T-helper 2 cell treated with Interferon-gamma antibody and Interleukin-4, amounts not matched to agents 5 μg/mL and 100 μg/mL, for 36 hours (primary cell): ENCODE measurements at regions not wholly inside any gene's neighbourhood (a gene's known extent, or its start where the extent isn't known, plus 50 kb on each side); places are given as distances from the start of the nearest gene placed in this dataset.

Experiments used
- DNase-seq: peaks from one replicate; pipeline ENCODE4 v3.0.0; 2021; ENCODE audit warnings: low spot score
- H3K27ac Mint-ChIP-seq: one replicate; pipeline ENCODE4 v1.8.0; 2021; ENCODE audit warnings: mild to moderate bottlenecking, mixed read lengths
- H3K27me3 Mint-ChIP-seq: one replicate; pipeline ENCODE4 v1.8.0; 2021; ENCODE audit warnings: low read depth, mixed read lengths
- H3K36me3 Mint-ChIP-seq: one replicate; pipeline ENCODE4 v1.8.0; 2021; ENCODE audit warnings: low read depth, mixed read lengths
- H3K4me1 Mint-ChIP-seq: one replicate; pipeline ENCODE4 v1.8.0; 2021; ENCODE audit warnings: low read depth, mixed read lengths
- H3K4me3 Mint-ChIP-seq: one replicate; pipeline ENCODE4 v1.8.0; 2022; ENCODE audit warnings: mild to moderate bottlenecking, moderate library complexity, mixed read lengths
- H3K9me3 Mint-ChIP-seq: one replicate; pipeline ENCODE4 v1.8.0; 2021; ENCODE audit warnings: mixed read lengths

- no peak overlapping the region for H3K27ac Mint-ChIP-seq
- DNase-seq: no peak
- peaks cover 23% of the 10 kb centered on the region for H3K9me3 Mint-ChIP-seq
- H3K27me3 Mint-ChIP-seq: no peaks in the 10 kb centered on the region
- H3K4me3 Mint-ChIP-seq: no peak overlapping the region
- H3K36me3 Mint-ChIP-seq: no peaks in the 10 kb centered on the region
- no peaks in the 10 kb centered on the region for H3K4me1 Mint-ChIP-seq
These were observed 461.2 kb downstream of the CDH2 start for GRCh38 chr18:27715751-27716150.

- no peak for DNase-seq
- H3K27me3 Mint-ChIP-seq: no peaks in the 10 kb centered on the region
These were observed 463.2 kb downstream of the CDH2 start for GRCh38 chr18:27713738-27714095.

GRCh38 chr18:27713037-27713737 lies 463.7 kb downstream of the CDH2 start:
- no peak for DNase-seq
- no peaks in the 10 kb centered on the region for H3K27me3 Mint-ChIP-seq
- no peaks in the 10 kb centered on the region for H3K4me1 Mint-ChIP-seq
- no peak overlapping the region for H3K4me3 Mint-ChIP-seq
- no peaks in the 10 kb centered on the region for H3K36me3 Mint-ChIP-seq
- no peak overlapping the region for H3K27ac Mint-ChIP-seq
- H3K9me3 Mint-ChIP-seq: peaks cover 31% of the 10 kb centered on the region

More at GRCh38 chr18:27713738-27714095, 463.2 kb downstream of the CDH2 start:
- Mint-ChIP-seq H3K9me3 (peaks cover 29% of the 10 kb centered on the region), H3K36me3 (no peaks in the 10 kb centered on the region), H3K4me1 (no peaks in the 10 kb centered on the region), H3K4me3 (no peak overlapping the region), H3K27ac (no peak overlapping the region)

GRCh38 chr18:27712066-27712465 lies 464.9 kb downstream of the CDH2 start:
- Mint-ChIP-seq H3K27ac (no peak overlapping the region), H3K27me3 (no peaks in the 10 kb centered on the region), H3K4me1 (no peaks in the 10 kb centered on the region), H3K4me3 (no peak overlapping the region), H3K36me3 (no peaks in the 10 kb centered on the region), H3K9me3 (peaks cover 36% of the 10 kb centered on the region)
- DNase-seq: no peak

- peaks cover 30% of the 10 kb centered on the region for H3K9me3 Mint-ChIP-seq
- H3K27ac Mint-ChIP-seq: no peak overlapping the region
- H3K27me3 Mint-ChIP-seq: no peaks in the 10 kb centered on the region
- H3K36me3 Mint-ChIP-seq: no peaks in the 10 kb centered on the region
- no peak overlapping the region for H3K4me3 Mint-ChIP-seq
- no peaks in the 10 kb centered on the region for H3K4me1 Mint-ChIP-seq
- DNase-seq: no peak
These were observed 465.5 kb downstream of the CDH2 start for GRCh38 chr18:27711382-27711781.

- H3K27ac Mint-ChIP-seq: no peak overlapping the region
- H3K36me3 Mint-ChIP-seq: no peaks in the 10 kb centered on the region
- DNase-seq: no peak
- H3K4me1 Mint-ChIP-seq: no peaks in the 10 kb centered on the region
- H3K27me3 Mint-ChIP-seq: no peaks in the 10 kb centered on the region
- H3K4me3 Mint-ChIP-seq: no peak overlapping the region
- H3K9me3 Mint-ChIP-seq: peaks cover 26% of the 10 kb centered on the region
These were observed 467.6 kb downstream of the CDH2 start for GRCh38 chr18:27709344-27709743.

GRCh38 chr18:27707201-27707600 lies 469.7 kb downstream of the CDH2 start:
- H3K4me3 Mint-ChIP-seq: no peak overlapping the region
- no peaks in the 10 kb centered on the region for H3K27me3 Mint-ChIP-seq
- H3K36me3 Mint-ChIP-seq: no peaks in the 10 kb centered on the region
- H3K27ac Mint-ChIP-seq: no peak overlapping the region
- H3K4me1 Mint-ChIP-seq: no peaks in the 10 kb centered on the region
- DNase-seq: no peak
- peaks cover 31% of the 10 kb centered on the region for H3K9me3 Mint-ChIP-seq

- Mint-ChIP-seq H3K4me3 (no peak overlapping the region), H3K27ac (no peak overlapping the region), H3K9me3 (peaks cover 36% of the 10 kb centered on the region), H3K27me3 (no peaks in the 10 kb centered on the region), H3K36me3 (no peaks in the 10 kb centered on the region), H3K4me1 (no peaks in the 10 kb centered on the region)
- no peak for DNase-seq
These were observed 472.1 kb downstream of the CDH2 start for GRCh38 chr18:27704736-27705361.

GRCh38 chr18:27699137-27699536 lies 477.8 kb downstream of the CDH2 start:
- Mint-ChIP-seq H3K4me3 (no peak overlapping the region), H3K27ac (no peak overlapping the region), H3K36me3 (no peaks in the 10 kb centered on the region), H3K27me3 (no peaks in the 10 kb centered on the region), H3K9me3 (peaks cover 32% of the 10 kb centered on the region), H3K4me1 (no peaks in the 10 kb centered on the region)
- DNase-seq: no peak

GRCh38 chr18:27696148-27696547 lies 480.8 kb downstream of the CDH2 start:
- DNase-seq: no peak
- Mint-ChIP-seq H3K27me3 (no peaks in the 10 kb centered on the region), H3K36me3 (no peaks in the 10 kb centered on the region), H3K4me3 (no peak overlapping the region), H3K27ac (no peak overlapping the region), H3K4me1 (no peaks in the 10 kb centered on the region), H3K9me3 (peaks cover 40% of the 10 kb centered on the region)

GRCh38 chr18:27695503-27695902 lies 481.4 kb downstream of the CDH2 start:
- no peak for DNase-seq
- Mint-ChIP-seq H3K9me3 (peaks cover 38% of the 10 kb centered on the region), H3K36me3 (no peaks in the 10 kb centered on the region), H3K4me3 (no peak overlapping the region), H3K27ac (no peak overlapping the region), H3K4me1 (no peaks in the 10 kb centered on the region), H3K27me3 (no peaks in the 10 kb centered on the region)

- Mint-ChIP-seq H3K4me3 (no peak overlapping the region), H3K4me1 (no peaks in the 10 kb centered on the region), H3K27ac (no peak overlapping the region), H3K27me3 (no peaks in the 10 kb centered on the region), H3K9me3 (peaks cover 33% of the 10 kb centered on the region), H3K36me3 (no peaks in the 10 kb centered on the region)
- DNase-seq: no peak
These were observed 481.9 kb downstream of the CDH2 start for GRCh38 chr18:27695052-27695451.

- Mint-ChIP-seq H3K27me3 (no peaks in the 10 kb centered on the region), H3K4me3 (no peak overlapping the region), H3K4me1 (no peaks in the 10 kb centered on the region), H3K27ac (no peak overlapping the region), H3K9me3 (peaks cover 34% of the 10 kb centered on the region), H3K36me3 (no peaks in the 10 kb centered on the region)
- DNase-seq: no peak
These were observed 488.3 kb downstream of the CDH2 start for GRCh38 chr18:27688581-27688980.

- no peaks in the 10 kb centered on the region for H3K36me3 Mint-ChIP-seq
- H3K27me3 Mint-ChIP-seq: no peaks in the 10 kb centered on the region
- H3K4me3 Mint-ChIP-seq: no peak overlapping the region
- no peaks in the 10 kb centered on the region for H3K4me1 Mint-ChIP-seq
- H3K9me3 Mint-ChIP-seq: peaks cover 25% of the 10 kb centered on the region
- no peak overlapping the region for H3K27ac Mint-ChIP-seq
- no peak for DNase-seq
These were observed 489.5 kb downstream of the CDH2 start for GRCh38 chr18:27687351-27687979.
